IPS-NIHi11 (cell line): ENCODE measurements at regions not wholly inside any gene's neighbourhood (a gene's known extent, or its start where the extent isn't known, plus 50 kb on each side); places are given as distances from the start of the nearest gene placed in this dataset.
"Not testable (repeated sequence)": the region's sequence is repeated elsewhere in the genome, so short reads cannot be mapped to it uniquely, and the experiment has no call there.

Experiments
- DNase-seq: peaks from one replicate; pipeline ENCODE4 v3.0.0; 2012; ENCODE audit warnings: mixed read lengths, low spot score

GRCh38 chr14:105918496-105919262 is 392.3 kb downstream of the TMEM121 start:
- no peak for DNase-seq

- DNase-seq = no peak
Observed at GRCh38 chr14:105919458-105920150, 393.2 kb downstream of the TMEM121 start.

- DNase-seq = not testable (repeated sequence)
Observed at GRCh38 chr14:105920151-105920700, 393.8 kb downstream of the TMEM121 start.

GRCh38 chr14:105920803-105921755 is 394.7 kb downstream of the TMEM121 start:
- DNase-seq = not testable (repeated sequence)

GRCh38 chr14:105921781-105922180 is 395.4 kb downstream of the TMEM121 start:
- not testable (repeated sequence) for DNase-seq

GRCh38 chr14:105923520-105924191 is 397.3 kb downstream of the TMEM121 start:
- DNase-seq = not testable (repeated sequence)

GRCh38 chr14:105924951-105925591 is 398.7 kb downstream of the TMEM121 start:
- no peak for DNase-seq

- DNase-seq = no peak
Observed at GRCh38 chr14:105925615-105926372, 399.4 kb downstream of the TMEM121 start.

- no peak for DNase-seq
Observed at GRCh38 chr14:105926373-105927095, 400.2 kb downstream of the TMEM121 start.

- no peak for DNase-seq
Observed at GRCh38 chr14:105927096-105928060, 401.0 kb downstream of the TMEM121 start.

- DNase-seq = not testable (repeated sequence)
Observed at GRCh38 chr14:105928171-105929111, 402.1 kb downstream of the TMEM121 start.

- no peak for DNase-seq
Observed at GRCh38 chr14:105929327-105930081, 403.1 kb downstream of the TMEM121 start.

- no peak for DNase-seq
Observed at GRCh38 chr14:105930572-105930971, 404.2 kb downstream of the TMEM121 start.

- no peak for DNase-seq
Observed at GRCh38 chr14:105931808-105932483, 405.6 kb downstream of the TMEM121 start.

- DNase-seq = no peak
Observed at GRCh38 chr14:105933238-105933637, 406.9 kb downstream of the TMEM121 start.

- DNase-seq = no peak
Observed at GRCh38 chr14:105935384-105935783, 409.0 kb downstream of the TMEM121 start.
